Mucosa of stomach (tissue), 1 donor: ENCODE measurements at regions not wholly inside any gene's neighbourhood (a gene's known extent, or its start where the extent isn't known, plus 50 kb on each side); places are given as distances from the start of the nearest gene placed in this dataset.
"Not testable (repeated sequence)": the region's sequence is repeated elsewhere in the genome, so short reads cannot be mapped to it uniquely, and the experiment has no call there.

Experiments used
- H3K27me3 ChIP-seq: one replicate; pipeline ENCODE4 v1.7.0; 2013; ENCODE audit warnings: mild to moderate bottlenecking, low read length; ENCODE audit not compliant: control insufficient read depth, insufficient read depth
- H3K36me3 ChIP-seq: one replicate; pipeline ENCODE4 v1.7.0; 2013; ENCODE audit warnings: low read length; ENCODE audit not compliant: control insufficient read depth, insufficient read depth
- H3K4me1 ChIP-seq: one replicate; pipeline ENCODE4 v1.7.0; 2013; ENCODE audit warnings: mild to moderate bottlenecking, low read length; ENCODE audit not compliant: control insufficient read depth, insufficient read depth
- H3K4me3 ChIP-seq: one replicate; pipeline ENCODE4 v1.7.0; 2013; ENCODE audit warnings: low read length
- H3K9ac ChIP-seq: one replicate; pipeline ENCODE4 v1.7.0; 2013; ENCODE audit warnings: mild to moderate bottlenecking, low read length, moderate library complexity
- H3K9me3 ChIP-seq: one replicate; pipeline ENCODE4 v1.7.0; 2013; ENCODE audit warnings: mild to moderate bottlenecking, low read length, moderate library complexity; ENCODE audit not compliant: control insufficient read depth
- donor health status: Pancreatic carcinoma.

DNA sequence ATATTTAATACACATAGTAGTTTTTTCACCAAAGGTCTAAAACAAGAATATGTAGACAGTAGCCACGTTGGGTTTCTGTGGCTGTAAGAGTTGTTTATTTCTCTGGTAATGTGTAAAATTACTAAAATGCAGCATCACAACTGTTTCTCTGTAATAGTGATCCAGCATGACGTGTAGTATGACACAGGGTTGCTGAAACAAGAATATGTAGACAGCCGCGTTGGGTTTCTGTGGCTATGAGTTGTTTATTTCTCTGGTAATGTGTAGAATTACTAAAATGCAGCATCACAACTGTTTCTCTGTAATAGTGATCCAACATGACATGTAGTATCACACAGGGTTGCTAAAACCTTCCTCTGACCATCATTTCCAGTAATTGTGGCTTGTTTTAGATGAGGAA is 153.6 kb upstream of the ZNF717 start:
- H3K9me3 ChIP-seq = no peaks in the 10 kb centered on the region
- no peak overlapping the region for H3K9ac ChIP-seq
- H3K27me3 ChIP-seq = no peaks in the 10 kb centered on the region
- H3K4me3 ChIP-seq = no peak overlapping the region
- H3K4me1 ChIP-seq = no peaks in the 10 kb centered on the region
- H3K36me3 ChIP-seq = no peaks in the 10 kb centered on the region

- Histone ChIP-seq H3K4me1 (no peaks in the 10 kb centered on the region), H3K27me3 (no peaks in the 10 kb centered on the region), H3K4me3 (no peak overlapping the region), H3K9me3 (no peaks in the 10 kb centered on the region), H3K36me3 (no peaks in the 10 kb centered on the region), H3K9ac (no peak overlapping the region)
These were observed 166.6 kb upstream of the ZNF717 start for GRCh38 chr3:75951941-75952340.

- H3K9ac ChIP-seq, H3K36me3 ChIP-seq, H3K27me3 ChIP-seq, H3K4me3 ChIP-seq, H3K9me3 ChIP-seq, H3K4me1 ChIP-seq: not testable (repeated sequence)
These were observed 174.7 kb upstream of the ZNF717 start for GRCh38 chr3:75960031-75960430.

GRCh38 chr3:75962054-75962453 is 176.7 kb upstream of the ZNF717 start:
- not testable (repeated sequence) for H3K27me3 ChIP-seq, H3K9ac ChIP-seq, H3K4me1 ChIP-seq, H3K36me3 ChIP-seq, H3K4me3 ChIP-seq, H3K9me3 ChIP-seq

DNA sequence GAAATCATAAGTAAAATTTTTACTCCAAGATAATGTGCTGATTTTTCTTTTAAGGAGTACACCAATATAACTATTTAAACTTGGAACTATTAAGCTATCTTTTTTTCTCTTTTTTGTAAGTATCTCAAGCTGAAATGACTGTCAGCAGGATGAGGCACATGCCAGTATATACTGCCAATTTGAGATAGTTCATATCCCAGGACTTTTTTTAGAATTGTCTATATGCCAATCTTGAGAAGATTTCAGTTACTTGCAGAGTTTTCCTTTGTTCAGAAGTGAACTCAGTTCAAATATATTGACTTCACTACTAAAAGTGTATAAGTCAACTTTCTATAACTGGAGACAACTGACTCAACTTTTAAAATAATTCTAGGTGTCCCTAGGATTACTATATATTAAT is 181.7 kb upstream of the ZNF717 start:
- Histone ChIP-seq H3K4me3 (no peak overlapping the region), H3K9ac (no peak overlapping the region), H3K36me3 (no peaks in the 10 kb centered on the region)

GRCh38 chr3:75978686-75979085 is 193.3 kb upstream of the ZNF717 start:
- Histone ChIP-seq H3K4me1 (no peaks in the 10 kb centered on the region), H3K27me3 (no peaks in the 10 kb centered on the region), H3K9ac (no peak overlapping the region), H3K4me3 (no peak overlapping the region), H3K36me3 (no peaks in the 10 kb centered on the region), H3K9me3 (no peaks in the 10 kb centered on the region)

More for the DNA sequence above, 181.7 kb upstream of the ZNF717 start:
- Histone ChIP-seq H3K9me3 (no peaks in the 10 kb centered on the region), H3K27me3 (no peaks in the 10 kb centered on the region), H3K4me1 (no peaks in the 10 kb centered on the region)

GRCh38 chr3:75981401-75981800 is 196.1 kb upstream of the ZNF717 start:
- no peak overlapping the region for H3K9ac ChIP-seq
- H3K9me3 ChIP-seq = no peaks in the 10 kb centered on the region
- no peaks in the 10 kb centered on the region for H3K4me1 ChIP-seq
- H3K36me3 ChIP-seq = no peaks in the 10 kb centered on the region
- H3K4me3 ChIP-seq = no peak overlapping the region
- no peaks in the 10 kb centered on the region for H3K27me3 ChIP-seq

- H3K4me3 ChIP-seq = no peak overlapping the region
- H3K9ac ChIP-seq = no peak overlapping the region
- H3K4me1 ChIP-seq = no peaks in the 10 kb centered on the region
- H3K36me3 ChIP-seq = no peaks in the 10 kb centered on the region
- H3K9me3 ChIP-seq = no peaks in the 10 kb centered on the region
- H3K27me3 ChIP-seq = no peaks in the 10 kb centered on the region
These were observed 196.8 kb upstream of the ZNF717 start for GRCh38 chr3:75982151-75982550.

DNA sequence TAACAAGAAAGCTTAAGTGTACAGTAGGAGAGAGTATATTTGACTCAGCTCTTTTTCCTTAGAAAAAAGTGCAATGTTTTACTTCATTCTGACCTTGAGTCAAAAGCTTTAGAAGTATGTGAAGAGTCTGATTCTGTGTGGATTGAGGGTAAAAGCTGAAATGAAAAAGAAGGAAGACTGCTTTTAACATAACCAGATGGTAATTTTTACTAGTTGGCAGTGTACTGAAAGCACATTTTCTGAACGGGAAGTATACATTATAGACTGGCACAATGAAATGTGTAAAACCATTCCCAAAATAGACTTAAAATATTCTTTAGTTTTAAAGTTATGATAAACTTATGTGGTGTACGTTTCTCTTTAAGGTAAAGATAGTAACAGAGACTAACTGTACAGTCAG is 197.8 kb upstream of the ZNF717 start:
- Histone ChIP-seq H3K27me3 (no peaks in the 10 kb centered on the region), H3K4me3 (no peak overlapping the region), H3K36me3 (no peaks in the 10 kb centered on the region), H3K9me3 (no peaks in the 10 kb centered on the region), H3K4me1 (no peaks in the 10 kb centered on the region), H3K9ac (no peak overlapping the region)

- H3K9ac ChIP-seq = no peak overlapping the region
- H3K36me3 ChIP-seq = no peaks in the 10 kb centered on the region
- no peak overlapping the region for H3K4me3 ChIP-seq
- no peaks in the 10 kb centered on the region for H3K27me3 ChIP-seq
- H3K9me3 ChIP-seq = no peaks in the 10 kb centered on the region
- H3K4me1 ChIP-seq = no peaks in the 10 kb centered on the region
These were observed 198.4 kb upstream of the ZNF717 start for GRCh38 chr3:75983609-75984290.

DNA sequence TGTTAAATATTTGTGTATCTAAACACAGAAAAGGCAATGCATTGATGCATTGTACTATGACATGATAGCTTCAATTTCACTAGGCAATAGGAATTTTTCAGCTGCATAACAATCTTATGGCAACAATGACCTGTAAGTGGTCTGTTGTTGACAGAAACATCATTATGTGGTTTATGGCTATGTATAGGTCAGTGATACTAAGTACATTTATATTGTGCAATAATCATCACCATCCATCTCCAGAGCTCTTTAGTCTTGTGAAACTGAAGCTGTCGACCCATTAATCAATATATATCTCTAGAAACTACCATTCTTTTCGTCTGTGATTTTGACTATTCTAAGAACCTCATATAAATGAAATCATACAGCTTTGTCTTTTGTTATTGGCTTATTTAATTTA is 200.1 kb upstream of the ZNF717 start:
- H3K9ac ChIP-seq = no peak overlapping the region
- H3K4me1 ChIP-seq = no peaks in the 10 kb centered on the region
- H3K36me3 ChIP-seq = no peaks in the 10 kb centered on the region
- H3K27me3 ChIP-seq = no peaks in the 10 kb centered on the region
- no peaks in the 10 kb centered on the region for H3K9me3 ChIP-seq
- no peak overlapping the region for H3K4me3 ChIP-seq

DNA sequence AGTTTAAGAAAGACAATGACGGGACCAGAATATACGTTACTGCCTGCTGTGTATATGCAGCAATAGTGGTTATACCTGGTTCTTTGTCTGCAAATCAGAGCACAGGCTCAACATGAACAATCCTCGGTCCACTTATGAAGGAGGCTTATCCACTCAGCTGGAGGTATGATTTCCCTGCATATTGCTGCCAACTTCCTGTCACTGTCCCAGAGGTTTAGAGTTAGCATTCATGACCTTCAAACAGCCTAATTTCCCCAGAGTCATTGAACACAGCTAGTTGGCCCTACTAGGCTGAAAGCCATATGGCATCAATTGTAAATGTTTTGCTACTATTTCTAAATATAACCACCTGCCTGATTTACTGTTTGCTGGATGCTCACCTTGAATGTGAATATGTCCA is 224.9 kb upstream of the ZNF717 start:
- Histone ChIP-seq H3K27me3 (no peaks in the 10 kb centered on the region), H3K4me1 (no peaks in the 10 kb centered on the region), H3K36me3 (no peaks in the 10 kb centered on the region), H3K9me3 (no peaks in the 10 kb centered on the region), H3K9ac (no peak overlapping the region), H3K4me3 (no peak overlapping the region)

DNA sequence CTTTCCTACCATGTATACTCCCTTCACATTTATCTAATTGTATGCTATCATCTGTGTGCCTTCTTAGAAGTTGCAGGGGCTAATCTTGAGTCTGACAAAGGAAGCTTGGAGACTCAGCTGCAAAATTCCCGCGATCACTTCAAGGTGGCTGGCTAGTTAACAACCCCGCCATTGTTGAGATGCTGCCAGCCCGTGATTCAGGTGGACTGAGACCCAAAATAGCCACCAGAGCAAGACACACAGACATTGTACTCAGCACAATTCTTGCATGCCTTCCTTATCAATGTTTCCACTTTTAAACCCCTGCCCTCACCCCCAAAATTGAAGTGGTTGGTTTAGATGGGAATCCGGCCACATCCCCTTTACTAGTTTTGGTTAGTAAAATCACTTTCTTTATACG is 225.8 kb upstream of the ZNF717 start:
- Histone ChIP-seq H3K9me3 (no peaks in the 10 kb centered on the region), H3K36me3 (no peaks in the 10 kb centered on the region), H3K4me1 (no peaks in the 10 kb centered on the region), H3K9ac (no peak overlapping the region), H3K27me3 (no peaks in the 10 kb centered on the region), H3K4me3 (no peak overlapping the region)
